ENCODE measurements at regions not wholly inside any gene's neighbourhood (a gene's known extent, or its start where the extent isn't known, plus 50 kb on each side); places are given as distances from the start of the nearest gene placed in this dataset.

- Histone ChIP-seq H3K9me3 (replicated peaks in 1 of 3) (no peaks in the 10 kb centered on the region), H3K36me3 (replicated peaks in 1 of 2) (no peaks in the 10 kb centered on the region), H3K4me3 (no peak overlapping the region), H3K27me3 (peaks cover 2% of the 10 kb centered on the region), H3K4me1 (replicated peaks in 1 of 2) (no peaks in the 10 kb centered on the region), H3K27ac (no peak overlapping the region)
- intact Hi-C loops (cut with DNase I): no loop called here
- TF ChIP-seq POLR2A (IDR thresholded peaks at IDR 0.05) (no peak), CTCF (IDR thresholded peaks at IDR 0.05) (peak in 2 of 6 experiments; percentile 7 to 8)
- DNase-seq: no peak
Measured at GRCh38 chrX:125131164-125131563, 188.5 kb upstream of the TEX13C start.

- Histone ChIP-seq H3K4me3 (no peak overlapping the region), H3K27ac (no peak overlapping the region), H3K36me3 (replicated peaks in 1 of 2) (no peaks in the 10 kb centered on the region), H3K4me1 (replicated peaks in 1 of 2) (no peaks in the 10 kb centered on the region), H3K9me3 (replicated peaks in 1 of 3) (no peaks in the 10 kb centered on the region), H3K27me3 (peaks cover 4% of the 10 kb centered on the region)
- no peak for DNase-seq
- 22 to 43% (median 33%) methylated on average over 2 of the region's 2 CpGs for WGBS, 4 donors
- intact Hi-C loops (cut with DNase I): no loop called here
- TF ChIP-seq POLR2A (IDR thresholded peaks at IDR 0.05) (no peak), CTCF (IDR thresholded peaks at IDR 0.05) (peak in 4 of 6 experiments; percentile 8 to 34 (median 22))
Measured at GRCh38 chrX:125132274-125132673, 187.4 kb upstream of the TEX13C start.

GRCh38 chrX:125137521-125137920 lies 182.2 kb upstream of the TEX13C start:
- no peaks in the 10 kb centered on the region for H3K36me3 ChIP-seq (replicated peaks in 1 of 2)
- TF ChIP-seq CTCF (IDR thresholded peaks at IDR 0.05) (no peak), POLR2A (IDR thresholded peaks at IDR 0.05) (no peak)
- intact Hi-C loops (cut with DNase I): no loop called here
- no peaks in the 10 kb centered on the region for H3K4me1 ChIP-seq (replicated peaks in 1 of 2)
- H3K27me3 ChIP-seq: peaks cover 4% of the 10 kb centered on the region
- H3K9me3 ChIP-seq (replicated peaks in 1 of 3): no peaks in the 10 kb centered on the region
- no peak overlapping the region for H3K27ac ChIP-seq
- no peak for DNase-seq
- H3K4me3 ChIP-seq: no peak overlapping the region
- 68 to 94% (median 89%) methylated on average over 1 of the region's 1 CpG for WGBS, 4 donors

GRCh38 chrX:125150231-125150630 lies 169.4 kb upstream of the TEX13C start:
- Histone ChIP-seq H3K36me3 (replicated peaks in 1 of 2) (no peaks in the 10 kb centered on the region), H3K9me3 (replicated peaks in 1 of 3) (no peaks in the 10 kb centered on the region), H3K4me1 (replicated peaks in 1 of 2) (no peaks in the 10 kb centered on the region), H3K27ac (no peak overlapping the region), H3K4me3 (no peak overlapping the region), H3K27me3 (no peaks in the 10 kb centered on the region)
- DNase-seq: peak in 2 of 7 donors; percentile 7 to 12
- intact Hi-C loops (cut with DNase I): no loop called here
- TF ChIP-seq POLR2A (IDR thresholded peaks at IDR 0.05): no peak
- no peak for TF ChIP-seq CTCF (IDR thresholded peaks at IDR 0.05)
- WGBS, 4 donors: 27 to 52% (median 34%) methylated on average over 2 of the region's 2 CpGs
